Stomach (tissue), 8 donors: ENCODE measurements at regions not wholly inside any gene's neighbourhood (a gene's known extent, or its start where the extent isn't known, plus 50 kb on each side); places are given as distances from the start of the nearest gene placed in this dataset.

ENCODE experiments used
- DNase-seq, 2 donors: peaks; one replicate each; pipeline versions ENCODE4 v3.0.0 to v3.0.0-alpha.2; 2013 to 2019
- H3K27ac ChIP-seq, 5 donors: fragments of 200-600 bp in 4 of 5; sonication (generic) in 4 of 5; one replicate each; pipeline ENCODE4 v1.5.1; 2013 to 2019; ENCODE audit warnings: mild to moderate bottlenecking in 1 of 5, moderate library complexity in 1 of 5
- H3K27me3 ChIP-seq, 3 donors: fragments of 200-600 bp; sonication (generic); one replicate each; pipeline ENCODE4 v1.5.1; 2017 to 2019; ENCODE audit warnings: mixed run types in 1 of 3
- H3K36me3 ChIP-seq, 4 donors: fragments of 200-600 bp; sonication (generic); 1 replicate in 3 of 4; 2 replicates in 1 of 4; pipeline ENCODE4 v1.5.1; 2016 to 2019
- H3K4me1 ChIP-seq, 4 donors: fragments of 200-600 bp; sonication (generic); one replicate each; pipeline ENCODE4 v1.5.1; 2016 to 2019
- H3K4me3 ChIP-seq, 4 donors: fragments of 200-600 bp; sonication (generic) in 3 of 4; one replicate each; pipeline ENCODE4 v1.5.1; 2016 to 2019; ENCODE audit warnings: mild to moderate bottlenecking in 1 of 4
- H3K9me3 ChIP-seq, 4 donors: fragments of 200-600 bp; sonication (generic); one replicate each; pipeline ENCODE4 v1.5.1; 2016 to 2019
- CTCF ChIP-seq, 7 experiments: fragments of 450-650 bp in 4 of 7; fragments of 200-600 bp in 3 of 7; sonication (generic) in 3 of 7; IDR thresholded peaks; one replicate each; pipeline ENCODE4 v1.5.1; 2016 to 2019; ENCODE audit warnings: antibody characterized with exemption in 7 of 7, control low read depth in 2 of 7, mild to moderate bottlenecking in 1 of 7
- EP300 ChIP-seq: sonication (generic); formaldehyde crosslinking; IDR thresholded peaks from one replicate; pipeline ENCODE4 v1.6.1; 2017; ENCODE audit warnings: antibody characterized with exemption
- POLR2A ChIP-seq, 4 donors: fragments of 450-650 bp; IDR thresholded peaks; one replicate each; pipeline ENCODE4 v1.6.1; 2016; ENCODE audit warnings: antibody characterized with exemption in 4 of 4, control low read depth in 2 of 4, mild to moderate bottlenecking in 1 of 4, moderate library complexity in 1 of 4
- POLR2AphosphoS5 ChIP-seq, 3 donors: sonication (generic); formaldehyde crosslinking; IDR thresholded peaks; one replicate each; pipeline ENCODE4 v1.6.1; 2016; ENCODE audit warnings: antibody characterized with exemption in 3 of 3
- WGBS, 5 donors: extraction: QIAGEN DNeasy Blood & Tissue Kit in 3 of 5; methylation state at CpG; one replicate each; pipeline versions ENCODE4 v1.1.5 to v1.1.7; 2013 to 2018; 5-methylcytosine and 5-hydroxymethylcytosine counted together
- intact Hi-C: fragments of 100-400 bp; cut with DNase I; formaldehyde crosslinking; loops from one replicate; pipeline ENCODE4 v1.15.1; 2023; ENCODE audit warnings: low total_unique reads
- donor health status: healthy with polysubstance abuse.
- donor health status: Bipolar disorder and iron deficiency.
- donor health status: healthy.

- Histone ChIP-seq H3K27ac (no peak overlapping the region), H3K9me3 (no peaks in the 10 kb centered on the region), H3K4me3 (no peak overlapping the region), H3K27me3 (no peaks in the 10 kb centered on the region), H3K4me1 (peaks cover 0 to 16% (median 2%) of the 10 kb centered on the region in 4 donors), H3K36me3 (no peaks in the 10 kb centered on the region)
- intact Hi-C loops, result no loop called here
- DNase-seq, result no peak
- WGBS, 5 donors, result 71 to 85% (median 75%) methylated on average over 4 of the region's 4 CpGs
- TF ChIP-seq POLR2A (IDR thresholded peaks at IDR 0.05) (no peak), EP300 (no peak)
These were observed 161.6 kb upstream of the TLL1 start for GRCh38 chr4:165711436-165711835.

GRCh38 chr4:165711912-165712311, 161.1 kb upstream of the TLL1 start:
- peaks cover 0 to 16% (median 2%) of the 10 kb centered on the region in 4 donors for H3K4me1 ChIP-seq
- H3K9me3 ChIP-seq, result no peaks in the 10 kb centered on the region
- intact Hi-C loops, result no loop called here
- H3K36me3 ChIP-seq, result no peaks in the 10 kb centered on the region
- no peak for TF ChIP-seq CTCF (IDR thresholded peaks at IDR 0.05)
- TF ChIP-seq POLR2A (IDR thresholded peaks at IDR 0.05), result no peak
- no peak for TF ChIP-seq POLR2AphosphoS5 (IDR thresholded peaks at IDR 0.05)
- TF ChIP-seq EP300, result no peak
- H3K27me3 ChIP-seq, result no peaks in the 10 kb centered on the region
- no peak overlapping the region for H3K27ac ChIP-seq
- no peak for DNase-seq
- 78 to 84% (median 80%) methylated on average over 2 of the region's 2 CpGs for WGBS, 5 donors
- H3K4me3 ChIP-seq, result no peak overlapping the region

- Histone ChIP-seq H3K4me3 (no peak overlapping the region), H3K27ac (no peak overlapping the region), H3K4me1 (peaks cover 0 to 4% (median 2%) of the 10 kb centered on the region in 4 donors), H3K36me3 (no peaks in the 10 kb centered on the region), H3K27me3 (no peaks in the 10 kb centered on the region), H3K9me3 (no peaks in the 10 kb centered on the region)
- TF ChIP-seq POLR2AphosphoS5 (IDR thresholded peaks at IDR 0.05) (no peak), EP300 (no peak), POLR2A (IDR thresholded peaks at IDR 0.05) (no peak), CTCF (IDR thresholded peaks at IDR 0.05) (no peak)
- intact Hi-C loops, result no loop called here
- no peak for DNase-seq
- WGBS, 5 donors, result 94 to 97% (median 96%) methylated on average over 14 of the region's 14 CpGs
These were observed 158.4 kb upstream of the TLL1 start for GRCh38 chr4:165714650-165715049.

- peaks cover 0 to 2% (median 0%) of the 10 kb centered on the region in 4 donors for H3K4me1 ChIP-seq
- intact Hi-C loops, result no loop called here
- H3K4me3 ChIP-seq, result no peak overlapping the region
- TF ChIP-seq POLR2AphosphoS5 (IDR thresholded peaks at IDR 0.05), result no peak
- no peak for TF ChIP-seq EP300
- TF ChIP-seq POLR2A (IDR thresholded peaks at IDR 0.05), result no peak
- TF ChIP-seq CTCF (IDR thresholded peaks at IDR 0.05), result no peak
- H3K27ac ChIP-seq, result no peak overlapping the region
- no peaks in the 10 kb centered on the region for H3K9me3 ChIP-seq
- no peaks in the 10 kb centered on the region for H3K36me3 ChIP-seq
- DNase-seq, result no peak
- H3K27me3 ChIP-seq, result no peaks in the 10 kb centered on the region
- 89 to 100% (median 100%) methylated on average over 1 of the region's 1 CpG for WGBS, 5 donors
These were observed 157.8 kb upstream of the TLL1 start for GRCh38 chr4:165715211-165715610.

- DNase-seq, result no peak
- Histone ChIP-seq H3K4me3 (no peak overlapping the region), H3K27ac (no peak overlapping the region), H3K36me3 (no peaks in the 10 kb centered on the region), H3K4me1 (no peaks in the 10 kb centered on the region), H3K27me3 (no peaks in the 10 kb centered on the region), H3K9me3 (no peaks in the 10 kb centered on the region)
- 85 to 95% (median 92%) methylated on average over 1 of the region's 1 CpG for WGBS, 5 donors
- intact Hi-C loops, result no loop called here
- no peak for TF ChIP-seq EP300
- no peak for TF ChIP-seq POLR2A (IDR thresholded peaks at IDR 0.05)
- no peak for TF ChIP-seq CTCF (IDR thresholded peaks at IDR 0.05)
- TF ChIP-seq POLR2AphosphoS5 (IDR thresholded peaks at IDR 0.05), result no peak
These were observed 157.0 kb upstream of the TLL1 start for GRCh38 chr4:165715989-165716388.
